ENCODE measurements at regions not wholly inside any gene's neighbourhood (a gene's known extent, or its start where the extent isn't known, plus 50 kb on each side); places are given as distances from the start of the nearest gene placed in this dataset.

DNA sequence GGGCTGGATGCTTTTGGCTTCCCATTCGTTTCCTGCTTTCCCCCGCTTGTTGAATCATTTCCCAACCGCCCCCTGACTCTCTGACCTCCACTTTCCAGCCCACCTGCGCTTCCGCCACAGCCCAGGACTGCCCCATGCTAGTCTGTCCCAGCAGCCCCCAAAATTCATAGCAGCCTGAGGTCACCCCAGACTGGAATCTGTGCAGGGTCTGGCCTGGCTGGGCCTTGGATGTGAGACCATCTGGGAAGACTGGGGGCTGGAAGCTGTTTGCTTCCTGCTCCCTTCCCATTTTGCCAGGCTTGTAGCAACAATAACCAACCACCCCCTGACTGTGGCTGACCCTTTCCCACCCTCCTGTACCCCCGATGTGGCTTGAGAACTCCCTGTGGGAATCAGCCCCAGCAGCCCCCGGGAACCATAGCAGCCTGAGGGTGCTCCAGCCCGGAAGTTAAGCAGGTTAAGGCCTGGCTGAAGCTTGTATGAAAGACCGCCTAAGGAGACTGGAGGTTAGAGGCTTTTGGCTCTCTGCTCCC, 2290.8 kb downstream of the TP53TG3F start:
- DNase-seq (ENCODE audit: low read depth): no peak
- TF ChIP-seq, protein P1, sequence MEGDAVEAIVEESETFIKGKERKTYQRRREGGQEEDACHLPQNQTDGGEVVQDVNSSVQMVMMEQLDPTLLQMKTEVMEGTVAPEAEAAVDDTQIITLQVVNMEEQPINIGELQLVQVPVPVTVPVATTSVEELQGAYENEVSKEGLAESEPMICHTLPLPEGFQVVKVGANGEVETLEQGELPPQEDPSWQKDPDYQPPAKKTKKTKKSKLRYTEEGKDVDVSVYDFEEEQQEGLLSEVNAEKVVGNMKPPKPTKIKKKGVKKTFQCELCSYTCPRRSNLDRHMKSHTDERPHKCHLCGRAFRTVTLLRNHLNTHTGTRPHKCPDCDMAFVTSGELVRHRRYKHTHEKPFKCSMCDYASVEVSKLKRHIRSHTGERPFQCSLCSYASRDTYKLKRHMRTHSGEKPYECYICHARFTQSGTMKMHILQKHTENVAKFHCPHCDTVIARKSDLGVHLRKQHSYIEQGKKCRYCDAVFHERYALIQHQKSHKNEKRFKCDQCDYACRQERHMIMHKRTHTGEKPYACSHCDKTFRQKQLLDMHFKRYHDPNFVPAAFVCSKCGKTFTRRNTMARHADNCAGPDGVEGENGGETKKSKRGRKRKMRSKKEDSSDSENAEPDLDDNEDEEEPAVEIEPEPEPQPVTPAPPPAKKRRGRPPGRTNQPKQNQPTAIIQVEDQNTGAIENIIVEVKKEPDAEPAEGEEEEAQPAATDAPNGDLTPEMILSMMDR (conservative IDR thresholded peaks at IDR 0.05; ENCODE audit: control insufficient read depth, insufficient read depth, low read depth, low read length): no peak
- no peak overlapping the region for H3K4me3 ChIP-seq (ENCODE audit: control insufficient read depth, low read depth, low read length)

DNA sequence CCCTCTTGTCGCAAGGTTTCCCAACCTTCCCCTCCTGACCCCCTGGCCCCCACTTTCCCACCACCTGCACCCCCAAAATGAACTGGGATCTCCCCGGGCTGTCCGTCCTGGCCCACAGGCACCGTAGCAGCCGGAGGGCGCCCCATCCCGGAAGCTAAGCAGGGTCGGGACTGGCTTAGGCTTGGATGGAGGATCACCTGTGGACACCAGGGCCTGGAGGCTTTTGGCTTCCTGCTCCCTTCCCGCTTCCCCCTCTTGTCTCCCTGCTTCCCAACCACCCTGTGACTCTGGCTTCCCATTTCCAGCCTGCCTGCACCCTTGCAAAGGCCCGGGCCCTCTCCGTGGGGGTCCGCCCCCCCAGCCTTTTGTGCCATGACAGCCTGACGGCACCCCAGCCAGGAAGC, 2291.3 kb downstream of the TP53TG3F start:
- TF ChIP-seq, protein P1 (conservative IDR thresholded peaks at IDR 0.05; ENCODE audit: control insufficient read depth, insufficient read depth, low read depth, low read length): no peak
- DNase-seq (ENCODE audit: low read depth): no peak
- H3K4me3 ChIP-seq (ENCODE audit: control insufficient read depth, low read depth, low read length): no peak overlapping the region

DNA sequence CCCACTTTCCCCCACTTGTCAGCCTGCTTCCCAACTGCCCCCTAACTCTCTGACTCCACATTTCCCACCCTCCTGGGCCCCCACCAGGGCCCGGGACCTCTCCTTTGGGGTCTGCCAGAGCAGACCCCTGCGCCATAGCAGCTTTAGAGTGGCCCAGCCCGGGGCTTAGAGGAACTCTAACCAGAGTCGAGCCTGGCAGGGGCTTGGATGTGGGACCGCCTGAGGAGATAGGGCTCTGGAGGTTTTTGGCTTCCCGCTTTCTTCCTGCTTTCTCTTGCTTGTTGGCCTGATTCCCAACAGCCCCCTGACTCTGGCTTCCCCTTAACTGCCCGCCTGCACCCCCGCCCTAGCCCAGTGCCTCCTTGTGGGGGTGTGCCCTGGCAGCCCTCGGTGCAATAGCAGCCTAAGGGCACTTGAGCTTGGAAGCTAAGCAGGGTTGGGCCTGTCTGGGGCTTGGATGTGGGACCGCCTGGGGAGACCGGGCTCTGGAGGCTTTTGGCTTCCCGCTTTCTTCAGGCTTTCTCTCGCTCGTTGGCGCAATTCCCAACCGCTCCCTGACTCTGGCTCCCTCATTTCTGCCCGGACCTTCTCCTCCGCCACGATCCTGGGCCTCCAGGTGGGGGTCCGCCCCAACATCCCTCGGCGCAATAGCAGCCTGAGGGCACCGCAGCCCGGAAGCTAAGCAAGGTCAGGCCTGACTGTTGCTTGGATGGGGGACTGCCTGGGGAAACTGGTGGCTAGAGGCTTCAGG, 2292.0 kb downstream of the TP53TG3F start:
- TF ChIP-seq, protein P1 (conservative IDR thresholded peaks at IDR 0.05; ENCODE audit: control insufficient read depth, insufficient read depth, low read depth, low read length): no peak
- DNase-seq (ENCODE audit: low read depth): no peak
- H3K4me3 ChIP-seq (ENCODE audit: control insufficient read depth, low read depth, low read length): no peak overlapping the region

DNA sequence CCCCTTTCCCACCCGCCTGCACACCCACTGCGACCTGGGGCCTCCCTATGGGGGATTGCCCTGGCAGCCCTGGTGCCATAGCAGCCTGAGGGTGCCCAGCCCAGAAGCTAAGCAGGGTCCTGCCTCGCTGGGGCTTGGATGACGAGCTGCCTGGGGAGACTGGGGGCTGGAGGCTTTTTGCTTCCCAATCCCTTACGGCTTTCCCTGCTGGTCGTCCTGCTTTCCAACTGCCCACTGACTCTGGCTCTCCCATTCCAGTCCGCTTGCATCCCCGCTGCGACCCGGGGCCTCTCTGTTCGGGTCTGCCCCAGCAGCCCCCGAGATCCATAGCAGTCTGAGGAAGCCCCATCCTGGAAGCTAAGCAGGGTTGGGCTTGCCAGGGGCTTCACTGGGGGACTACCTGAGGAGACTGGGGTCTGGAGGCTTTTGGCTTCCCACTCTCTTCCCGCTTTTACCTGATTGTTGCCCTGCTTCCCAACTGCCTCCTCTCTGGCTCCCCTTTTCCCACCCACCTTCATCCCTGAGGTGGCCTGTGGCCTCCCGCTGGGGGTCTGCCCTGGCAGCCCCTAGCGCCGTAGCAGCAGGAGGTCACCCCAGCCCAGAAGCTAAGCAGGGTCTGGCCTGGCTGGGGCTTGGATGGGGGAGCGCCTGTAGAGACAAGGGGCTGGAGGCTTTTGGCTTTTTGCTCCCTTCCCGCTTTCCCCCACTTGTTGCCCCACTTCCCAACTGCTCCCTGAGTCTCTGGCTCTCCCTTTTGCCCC, 2292.8 kb downstream of the TP53TG3F start:
- TF ChIP-seq, protein P1 (conservative IDR thresholded peaks at IDR 0.05; ENCODE audit: control insufficient read depth, insufficient read depth, low read depth, low read length): no peak
- DNase-seq (ENCODE audit: low read depth): no peak
- no peak overlapping the region for H3K4me3 ChIP-seq (ENCODE audit: control insufficient read depth, low read depth, low read length)

DNA sequence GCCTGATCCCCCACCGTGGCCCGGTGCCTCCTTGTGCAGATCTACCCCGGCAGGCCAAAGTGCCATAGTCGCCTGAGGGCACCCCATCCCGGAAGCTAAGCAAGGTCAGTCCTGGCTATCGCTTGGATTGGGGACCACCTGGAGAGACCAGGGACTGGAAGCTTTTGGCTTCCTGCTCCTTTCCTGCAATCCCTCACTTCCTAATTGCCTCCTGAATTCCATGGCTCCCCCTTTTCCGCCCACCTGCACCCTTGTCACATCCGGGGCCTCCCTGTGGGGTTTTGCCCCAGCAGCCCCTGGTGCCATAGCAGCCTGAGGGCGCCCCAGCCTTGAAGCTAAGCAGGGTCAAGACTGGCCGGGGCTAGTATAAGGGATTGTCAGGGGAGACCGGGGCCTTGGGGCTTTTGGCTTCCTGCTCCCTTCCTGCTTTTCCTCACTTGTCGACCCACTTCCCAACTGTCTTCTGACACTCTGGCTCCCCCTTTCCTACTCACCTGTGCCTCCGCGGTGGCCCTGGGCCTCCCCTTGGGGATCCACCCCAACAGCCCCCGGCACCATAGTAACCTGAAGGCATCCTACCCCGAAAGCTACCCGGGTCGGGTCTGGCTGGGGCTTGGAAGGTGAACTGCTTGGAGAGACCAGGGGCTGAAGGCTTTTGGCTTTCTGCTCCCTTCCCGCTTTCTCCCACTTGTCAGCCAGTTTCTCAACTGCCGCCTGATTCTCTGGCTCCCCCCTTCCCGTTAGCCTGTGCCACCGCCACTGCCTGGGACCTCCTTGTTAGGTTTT, 2293.6 kb downstream of the TP53TG3F start:
- H3K4me3 ChIP-seq (ENCODE audit: control insufficient read depth, low read depth, low read length): no peak overlapping the region
- no peak for DNase-seq (ENCODE audit: low read depth)
- TF ChIP-seq, protein P1 (conservative IDR thresholded peaks at IDR 0.05; ENCODE audit: control insufficient read depth, insufficient read depth, low read depth, low read length): no peak

Measured in fibroblast of mammary gland (primary cell).